ENCODE measurements at regions not wholly inside any gene's neighbourhood (a gene's known extent, or its start where the extent isn't known, plus 50 kb on each side); places are given as distances from the start of the nearest gene placed in this dataset.

DNA sequence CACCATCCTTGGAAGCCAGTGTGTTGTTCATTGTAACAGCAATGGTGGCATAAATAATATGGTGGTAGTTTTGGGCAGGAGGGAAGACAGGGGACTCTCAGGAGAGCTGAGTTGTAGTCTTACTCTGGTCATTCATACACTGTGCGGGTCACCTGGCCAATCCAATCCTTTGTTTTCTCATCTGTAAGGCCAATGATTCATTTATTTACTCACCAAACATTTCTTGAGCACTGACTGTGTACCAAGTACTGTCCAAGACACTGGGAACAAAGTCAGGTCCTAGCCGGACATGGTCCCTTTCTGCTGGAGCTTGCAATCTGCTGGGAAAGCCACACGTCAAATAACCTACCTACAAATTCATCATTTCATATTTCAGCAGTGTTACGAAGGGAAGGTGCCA lies 302.7 kb downstream of the CYP26B1 start (continued):
- TF ChIP-seq, protein P1, sequence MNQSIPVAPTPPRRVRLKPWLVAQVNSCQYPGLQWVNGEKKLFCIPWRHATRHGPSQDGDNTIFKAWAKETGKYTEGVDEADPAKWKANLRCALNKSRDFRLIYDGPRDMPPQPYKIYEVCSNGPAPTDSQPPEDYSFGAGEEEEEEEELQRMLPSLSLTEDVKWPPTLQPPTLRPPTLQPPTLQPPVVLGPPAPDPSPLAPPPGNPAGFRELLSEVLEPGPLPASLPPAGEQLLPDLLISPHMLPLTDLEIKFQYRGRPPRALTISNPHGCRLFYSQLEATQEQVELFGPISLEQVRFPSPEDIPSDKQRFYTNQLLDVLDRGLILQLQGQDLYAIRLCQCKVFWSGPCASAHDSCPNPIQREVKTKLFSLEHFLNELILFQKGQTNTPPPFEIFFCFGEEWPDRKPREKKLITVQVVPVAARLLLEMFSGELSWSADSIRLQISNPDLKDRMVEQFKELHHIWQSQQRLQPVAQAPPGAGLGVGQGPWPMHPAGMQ (IDR thresholded peaks at IDR 0.05; ENCODE audit: borderline replicate concordance): no peak
- no peak for TF ChIP-seq NFYB (IDR thresholded peaks at IDR 0.05; ENCODE audit: insufficient read depth, low read depth, low read length)

DNA sequence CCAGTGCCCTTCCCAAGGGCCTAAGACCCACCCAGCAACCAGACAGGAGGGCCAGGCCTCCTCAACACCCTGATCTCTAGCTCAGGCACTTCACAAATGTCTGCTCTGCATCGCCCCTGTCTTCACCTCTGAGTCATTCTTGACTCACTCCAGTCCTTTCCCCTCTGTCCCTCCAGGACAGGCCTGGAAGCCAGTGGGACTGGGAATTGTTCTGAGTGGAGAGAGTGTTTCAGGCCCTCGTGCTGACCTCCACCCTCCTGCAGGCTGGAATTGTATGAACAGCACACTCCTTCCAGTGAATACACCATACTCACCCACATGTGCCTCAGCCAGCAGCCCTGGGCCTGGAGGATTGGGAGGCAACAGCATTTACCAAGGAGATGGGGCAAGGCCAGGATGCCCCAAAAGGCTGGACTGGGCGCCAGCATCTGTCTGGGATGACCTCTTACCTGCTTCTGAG lies 304.2 kb downstream of the CYP26B1 start:
- no peak for DNase-seq (ENCODE audit: low read depth, low spot score)
- H3K9ac ChIP-seq (ENCODE audit: control insufficient read depth, insufficient read depth, low read length): no peak overlapping the region
- in situ Hi-C loops (cut with MboI) (no loop called here), intact Hi-C loops (cut with micrococcal nuclease; ENCODE audit: unreplicated experiment) (no loop called here)
- RAD21 ChIA-PET (ENCODE audit: unreplicated experiment): no interaction called here
- H3K27ac ChIP-seq (ENCODE audit: control insufficient read depth, insufficient read depth): no peak overlapping the region
- no peak overlapping the region for H3K4me2 ChIP-seq (ENCODE audit: control insufficient read depth, insufficient read depth)
- no peaks in the 10 kb centered on the region for H3K36me3 ChIP-seq (ENCODE audit: control insufficient read depth in 2 of 2, insufficient read depth in 2 of 2, low read length in 1 of 2)
- TF ChIP-seq, protein P2, sequence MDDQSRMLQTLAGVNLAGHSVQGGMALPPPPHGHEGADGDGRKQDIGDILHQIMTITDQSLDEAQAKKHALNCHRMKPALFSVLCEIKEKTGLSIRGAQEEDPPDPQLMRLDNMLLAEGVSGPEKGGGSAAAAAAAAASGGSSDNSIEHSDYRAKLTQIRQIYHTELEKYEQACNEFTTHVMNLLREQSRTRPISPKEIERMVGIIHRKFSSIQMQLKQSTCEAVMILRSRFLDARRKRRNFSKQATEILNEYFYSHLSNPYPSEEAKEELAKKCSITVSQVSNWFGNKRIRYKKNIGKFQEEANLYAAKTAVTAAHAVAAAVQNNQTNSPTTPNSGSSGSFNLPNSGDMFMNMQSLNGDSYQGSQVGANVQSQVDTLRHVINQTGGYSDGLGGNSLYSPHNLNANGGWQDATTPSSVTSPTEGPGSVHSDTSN (IDR thresholded peaks at IDR 0.05; ENCODE audit: insufficient replicate concordance, low read depth, low read length): no peak
- TF ChIP-seq CEBPB (IDR thresholded peaks at IDR 0.05; ENCODE audit: borderline replicate concordance in 1 of 2, low read depth in 2 of 2, low read length in 2 of 2): no peak
- no peak for TF ChIP-seq SREBF2 (IDR thresholded peaks at IDR 0.05; ENCODE audit: low read length)
- no peak for TF ChIP-seq SMC3 (IDR thresholded peaks at IDR 0.05; ENCODE audit: borderline replicate concordance, low read length)
- no peak for TF ChIP-seq EGR1 (IDR thresholded peaks at IDR 0.05; ENCODE audit: borderline replicate concordance in 1 of 2, low read depth in 2 of 2, low read length in 2 of 2)
- no peak for TF ChIP-seq POLR2AphosphoS2 (IDR thresholded peaks at IDR 0.05; ENCODE audit: low read depth, low read length)
- TF ChIP-seq, protein P3, sequence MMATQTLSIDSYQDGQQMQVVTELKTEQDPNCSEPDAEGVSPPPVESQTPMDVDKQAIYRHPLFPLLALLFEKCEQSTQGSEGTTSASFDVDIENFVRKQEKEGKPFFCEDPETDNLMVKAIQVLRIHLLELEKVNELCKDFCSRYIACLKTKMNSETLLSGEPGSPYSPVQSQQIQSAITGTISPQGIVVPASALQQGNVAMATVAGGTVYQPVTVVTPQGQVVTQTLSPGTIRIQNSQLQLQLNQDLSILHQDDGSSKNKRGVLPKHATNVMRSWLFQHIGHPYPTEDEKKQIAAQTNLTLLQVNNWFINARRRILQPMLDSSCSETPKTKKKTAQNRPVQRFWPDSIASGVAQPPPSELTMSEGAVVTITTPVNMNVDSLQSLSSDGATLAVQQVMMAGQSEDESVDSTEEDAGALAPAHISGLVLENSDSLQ (IDR thresholded peaks at IDR 0.05): no peak
- no peak for TF ChIP-seq KDM1A (IDR thresholded peaks at IDR 0.05; ENCODE audit: borderline replicate concordance)
- no peak for TF ChIP-seq MEF2B (IDR thresholded peaks at IDR 0.05; ENCODE audit: partially characterized antibody, poor library complexity, severe bottlenecking)
- no peak for TF ChIP-seq ATF7 (IDR thresholded peaks at IDR 0.05; ENCODE audit: low read depth)
- no peak for TF ChIP-seq NR2C1 (IDR thresholded peaks at IDR 0.05)
- TF ChIP-seq RFX5 (IDR thresholded peaks at IDR 0.05; ENCODE audit: low read depth, low read length): no peak
- POLR2A ChIA-PET: no interaction called here
- H3K79me2 ChIP-seq (ENCODE audit: control insufficient read depth, insufficient read depth, low read length): no peaks in the 10 kb centered on the region
- H3K4me1 ChIP-seq (ENCODE audit: control insufficient read depth, insufficient read depth, low read length): no peaks in the 10 kb centered on the region
- ATAC-seq: no peak
- H3K27me3 ChIP-seq (replicated peaks in 1 of 2; ENCODE audit: control insufficient read depth in 2 of 2, insufficient read depth in 2 of 2, low read length in 1 of 2): no peaks in the 10 kb centered on the region
- H3K9me3 ChIP-seq (replicated peaks; ENCODE audit: control insufficient read depth, insufficient read depth, low read length): no peaks in the 10 kb centered on the region
- no peak overlapping the region for H2AFZ ChIP-seq (ENCODE audit: control insufficient read depth, low read depth, low read length)
- no peak for FAIRE-seq
- no TSS peak for BruUV-seq (replicated peaks)
- SMC1A ChIA-PET (ENCODE audit: uncharacterized antibody, unreplicated experiment): no interaction called here
- no peak overlapping the region for H3K4me3 ChIP-seq
- CTCF ChIA-PET: no interaction called here
- no peaks in the 10 kb centered on the region for H4K20me1 ChIP-seq (ENCODE audit: control insufficient read depth, insufficient read depth)
- 0% methylated on average over 3 of the region's 3 CpGs for WGBS (ENCODE audit: insufficient coverage, insufficient replicate concordance, low lambda C conversion rate, missing lambda C conversion rate)

Data from GM12878 (cell line).